Activated CD8-positive, alpha-beta memory T cell treated with anti-CD3 and anti-CD28 coated beads, Interleukin-2, amount 50 U/mL, for 4 hours (primary cell): ENCODE measurements at regions not wholly inside any gene's neighbourhood (a gene's known extent, or its start where the extent isn't known, plus 50 kb on each side); places are given as distances from the start of the nearest gene placed in this dataset.
"Not testable (repeated sequence)": the region's sequence is repeated elsewhere in the genome, so short reads cannot be mapped to it uniquely, and the experiment has no call there.

Experiments used
- DNase-seq: peaks from one replicate; pipeline ENCODE4 v3.0.0-alpha.2; 2020

DNA sequence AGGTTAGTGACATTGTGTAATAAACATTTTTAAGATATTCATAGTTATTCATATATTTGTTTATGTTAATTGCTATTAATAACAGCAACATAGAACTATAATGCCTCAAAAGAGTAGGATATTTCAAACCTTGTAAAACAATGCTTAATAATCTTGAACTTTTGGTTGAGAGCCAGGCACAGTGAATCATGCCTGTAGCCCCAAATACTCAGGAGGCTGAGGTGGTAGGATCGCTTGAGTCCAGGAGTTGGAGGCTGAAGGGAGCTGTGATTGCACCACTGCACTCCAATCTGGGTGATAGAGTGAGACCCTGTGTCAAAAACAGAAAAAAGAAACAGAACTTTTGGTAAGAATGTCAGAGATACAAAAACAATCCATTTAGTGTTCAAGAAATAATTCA is 213.9 kb upstream of the SLITRK1 start:
- DNase-seq, result no peak

GRCh38 chr13:84088996-84089395 is 206.7 kb upstream of the SLITRK1 start:
- no peak for DNase-seq

DNA sequence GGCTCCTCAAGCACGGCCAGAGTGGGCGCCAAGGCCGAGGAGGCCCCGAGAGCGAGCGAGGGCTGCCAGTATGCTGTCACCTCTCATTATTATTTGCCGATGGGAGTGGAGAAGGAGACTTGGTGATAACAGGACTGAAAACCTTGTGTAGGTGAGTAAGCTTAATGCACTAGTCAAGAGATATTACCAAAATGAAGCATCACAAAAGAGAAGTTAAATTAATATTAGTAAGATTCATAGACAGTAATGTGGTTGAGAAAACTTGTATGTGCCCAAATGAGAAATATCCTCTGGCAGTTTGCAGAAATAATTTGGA is 204.5 kb upstream of the SLITRK1 start:
- DNase-seq, result no peak

- not testable (repeated sequence) for DNase-seq
Measured at GRCh38 chr13:84086098-84086846, 204.0 kb upstream of the SLITRK1 start.

DNA sequence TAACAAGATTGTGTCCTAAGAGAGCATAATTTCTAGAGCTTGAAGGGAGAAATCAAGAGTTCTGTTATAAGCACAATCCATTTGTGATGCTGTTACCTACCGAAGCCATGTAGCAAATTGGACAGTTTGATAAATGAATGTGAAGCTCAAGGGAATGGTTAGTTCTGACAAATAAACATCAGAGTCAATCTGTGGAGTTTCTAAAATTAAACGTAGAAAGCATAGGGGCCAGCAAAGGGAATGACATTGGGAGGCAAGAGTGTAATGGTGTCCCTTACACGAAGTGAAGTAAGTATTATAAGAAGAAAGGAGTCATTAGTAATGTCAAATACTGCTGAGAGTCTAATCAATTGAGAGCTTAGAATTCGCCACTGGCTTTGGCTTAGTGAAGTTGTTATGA is 200.2 kb upstream of the SLITRK1 start:
- no peak for DNase-seq

DNA sequence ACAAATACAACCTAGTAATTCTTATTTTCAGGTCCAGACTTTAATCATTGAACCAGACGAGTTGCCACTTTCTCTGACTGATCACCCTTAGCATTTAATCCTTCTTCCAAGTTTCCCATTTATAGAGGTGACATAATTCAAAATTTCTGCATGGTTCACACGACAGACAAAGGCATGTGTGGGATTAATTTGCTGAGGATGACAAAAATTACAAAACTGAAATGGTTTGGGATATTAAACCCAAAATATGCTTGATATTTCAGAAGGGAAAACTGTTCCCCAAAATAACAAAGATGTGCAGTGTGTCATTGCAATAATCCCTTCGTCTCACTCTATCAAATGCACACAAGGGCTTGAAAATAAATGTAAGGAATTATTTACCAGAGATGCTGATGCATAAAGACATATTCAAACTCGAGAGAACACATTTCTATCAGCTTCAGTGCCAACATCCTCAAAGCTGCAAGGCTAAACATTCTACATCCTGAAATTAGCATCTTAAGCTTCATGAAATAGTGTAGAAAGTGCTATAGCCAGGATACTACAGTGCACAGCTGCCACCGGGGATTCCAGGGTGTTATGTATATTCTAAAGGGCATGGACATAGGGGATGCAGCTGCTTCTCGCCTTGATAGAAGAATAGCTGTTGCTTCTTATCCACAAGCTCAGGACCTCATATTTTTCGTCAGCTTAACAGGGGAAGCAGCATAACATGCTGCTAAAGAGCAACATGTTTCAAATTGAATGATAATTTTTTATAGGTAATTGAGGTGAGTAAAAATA is 198.7 kb upstream of the SLITRK1 start:
- DNase-seq, result no peak

DNA sequence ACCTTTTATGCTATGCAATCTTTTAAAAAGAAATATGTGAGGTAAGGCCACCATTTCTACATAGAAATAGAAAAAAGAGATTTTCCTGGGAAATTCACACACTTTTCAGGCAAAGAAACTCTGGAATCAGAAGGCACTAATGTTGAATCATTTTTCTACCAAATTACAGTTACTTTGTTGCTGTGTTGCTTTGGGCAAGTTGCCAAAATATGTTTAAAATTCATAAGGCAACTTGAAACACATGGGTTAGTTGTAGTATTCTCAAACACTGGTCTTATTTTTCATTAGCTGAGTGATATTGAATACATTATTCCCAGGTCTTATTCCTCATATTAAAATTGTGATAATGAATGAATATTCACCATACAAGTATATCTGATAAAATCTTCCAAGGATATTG is 195.0 kb upstream of the SLITRK1 start:
- no peak for DNase-seq

GRCh38 chr13:84076280-84076679 is 194.0 kb upstream of the SLITRK1 start:
- no peak for DNase-seq

DNA sequence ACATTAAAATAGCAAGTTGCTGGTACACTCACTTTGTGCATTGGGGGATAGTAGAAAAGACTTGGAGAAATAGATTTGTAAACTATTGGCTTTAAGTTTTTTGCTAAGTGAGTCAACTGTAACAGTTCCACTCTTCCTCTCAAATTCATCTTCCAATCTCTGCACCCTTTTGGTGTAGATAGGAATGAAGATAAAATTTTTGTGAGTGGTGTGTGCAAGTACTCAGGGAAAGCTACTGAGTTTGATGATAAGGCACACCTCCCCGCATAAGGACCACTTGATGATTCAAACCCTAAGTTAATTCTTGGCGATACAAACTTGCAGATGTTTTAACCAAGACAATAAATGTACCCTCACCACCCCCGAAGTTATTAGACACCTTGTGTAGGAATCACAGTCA is 168.3 kb upstream of the SLITRK1 start:
- no peak for DNase-seq

GRCh38 chr13:84049443-84050219 is 167.4 kb upstream of the SLITRK1 start:
- DNase-seq, result no peak

GRCh38 chr13:84044805-84045204 is 162.5 kb upstream of the SLITRK1 start:
- DNase-seq, result no peak

GRCh38 chr13:84038001-84038400 is 155.7 kb upstream of the SLITRK1 start:
- no peak for DNase-seq

- no peak for DNase-seq
Measured at GRCh38 chr13:84032116-84032515, 149.8 kb upstream of the SLITRK1 start.

DNA sequence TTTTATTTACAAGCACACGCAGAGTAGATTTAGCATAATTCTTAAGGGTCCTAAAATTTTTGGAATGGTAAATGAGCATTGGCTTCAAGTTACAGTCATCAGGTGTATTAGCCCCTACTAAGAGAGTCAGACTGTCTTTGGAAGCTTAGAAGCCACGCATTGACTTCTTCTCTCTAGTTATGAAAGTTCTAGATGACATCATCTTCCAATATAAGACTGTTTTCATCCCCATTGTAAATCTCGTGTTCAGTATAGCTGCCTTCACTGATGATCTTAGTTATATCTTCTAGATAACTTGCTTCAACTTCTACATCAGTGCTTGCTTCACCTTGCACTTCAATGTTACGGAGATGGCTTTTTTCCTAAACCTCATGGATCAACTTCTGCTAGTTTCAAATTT is 148.8 kb upstream of the SLITRK1 start:
- DNase-seq, result no peak

- no peak for DNase-seq
Measured at GRCh38 chr13:84029396-84029795, 147.1 kb upstream of the SLITRK1 start.

- DNase-seq, result no peak
Measured at GRCh38 chr13:84025824-84026223, 143.6 kb upstream of the SLITRK1 start.

DNA sequence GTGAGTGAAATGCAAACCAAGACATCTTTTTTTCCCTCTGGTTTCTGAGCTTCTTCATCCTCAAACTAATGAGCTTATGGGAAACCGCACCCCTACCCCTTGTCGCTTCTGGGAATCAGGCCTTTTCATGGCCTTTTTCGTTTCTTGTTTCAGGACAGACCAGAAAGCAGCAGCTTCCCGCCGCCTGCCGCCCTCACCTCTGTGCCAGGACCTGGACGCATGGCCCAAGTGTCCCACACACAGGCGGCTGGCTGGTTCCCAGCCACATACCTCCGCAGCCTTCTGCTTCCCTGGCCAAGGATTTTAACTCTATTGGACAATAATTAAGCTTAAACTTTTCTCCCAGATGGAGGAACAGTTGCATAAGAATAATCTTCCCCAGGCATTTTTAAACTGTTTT is 114.1 kb upstream of the SLITRK1 start:
- DNase-seq, result no peak

DNA sequence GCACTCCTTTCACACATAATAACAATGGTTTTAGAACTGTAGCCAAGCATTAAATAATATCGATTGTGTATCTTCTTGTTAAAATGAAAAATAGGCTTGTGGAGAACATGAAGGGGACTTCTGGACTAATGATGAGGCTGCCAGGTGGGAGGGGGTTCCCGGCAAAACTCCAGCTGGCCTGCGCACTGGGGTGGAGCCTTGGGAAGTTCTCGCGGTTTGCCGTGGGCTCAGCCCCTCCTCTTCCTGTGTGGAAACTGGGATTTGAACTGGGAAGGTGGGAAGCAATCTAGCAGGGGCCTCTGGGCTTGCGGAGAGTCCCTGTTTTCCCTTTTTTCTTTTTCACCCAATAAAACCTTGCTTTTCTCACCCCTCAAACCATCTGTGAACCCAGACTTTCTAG is 113.7 kb upstream of the SLITRK1 start:
- DNase-seq, result no peak

GRCh38 chr13:83992566-83993358 is 110.5 kb upstream of the SLITRK1 start:
- no peak for DNase-seq

DNA sequence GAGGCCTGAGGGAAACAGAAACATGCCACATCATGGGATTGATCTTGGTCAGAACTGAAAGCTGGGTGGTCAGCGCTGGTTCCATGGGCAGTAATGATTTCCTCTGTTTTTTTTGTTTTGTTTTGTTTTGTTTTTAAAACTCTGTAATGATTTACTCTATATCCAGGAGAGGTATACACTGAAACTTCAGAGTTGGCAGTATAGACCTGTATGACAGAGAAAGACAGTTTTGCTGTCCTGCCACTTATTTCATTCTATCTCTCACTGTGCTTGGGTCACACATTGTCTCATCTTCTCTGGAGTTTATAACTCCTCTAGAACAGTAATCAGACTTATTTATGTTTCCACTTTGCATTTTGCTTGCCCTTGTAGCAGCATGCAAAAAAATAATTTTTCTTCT is 105.1 kb upstream of the SLITRK1 start:
- DNase-seq, result no peak

DNA sequence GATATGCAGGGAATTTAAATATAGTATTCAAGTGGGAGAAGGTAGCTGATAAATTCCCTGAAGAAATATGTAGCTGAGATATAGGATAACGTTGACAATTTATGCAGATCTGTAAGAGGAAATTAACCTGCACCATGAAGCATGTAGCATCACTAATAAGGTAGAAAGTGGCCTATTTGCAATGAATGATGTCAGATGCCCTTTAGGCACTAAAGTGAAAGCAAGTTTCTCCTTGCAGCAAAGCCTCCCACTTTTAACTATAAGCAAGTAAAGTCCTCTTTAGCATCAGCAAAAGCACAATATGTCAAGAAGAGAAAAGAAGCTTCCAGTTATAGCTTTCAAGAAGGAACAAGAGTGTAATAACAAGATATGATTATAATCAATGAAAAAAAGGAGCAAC is 102.5 kb upstream of the SLITRK1 start:
- DNase-seq, result no peak

DNA sequence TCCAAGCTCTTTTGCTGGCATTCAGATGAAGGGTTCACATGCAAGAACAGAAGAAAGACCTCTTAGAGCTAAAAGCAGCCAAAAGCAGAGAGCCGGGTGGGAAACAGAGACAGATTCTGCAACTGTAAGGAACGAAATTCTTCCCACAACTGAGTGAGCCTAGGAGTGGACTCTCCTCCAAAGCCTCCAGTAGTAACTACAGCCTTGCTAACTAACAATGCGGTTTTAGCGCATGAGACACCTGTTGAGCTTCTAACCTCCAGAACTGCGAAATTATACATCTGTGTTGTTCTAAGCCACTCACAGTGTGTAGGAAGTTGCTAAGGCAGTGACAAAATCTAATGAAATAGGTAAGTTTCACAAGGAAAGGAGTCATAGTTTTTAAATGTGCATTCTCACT is 98.1 kb upstream of the SLITRK1 start:
- DNase-seq, result no peak

DNA sequence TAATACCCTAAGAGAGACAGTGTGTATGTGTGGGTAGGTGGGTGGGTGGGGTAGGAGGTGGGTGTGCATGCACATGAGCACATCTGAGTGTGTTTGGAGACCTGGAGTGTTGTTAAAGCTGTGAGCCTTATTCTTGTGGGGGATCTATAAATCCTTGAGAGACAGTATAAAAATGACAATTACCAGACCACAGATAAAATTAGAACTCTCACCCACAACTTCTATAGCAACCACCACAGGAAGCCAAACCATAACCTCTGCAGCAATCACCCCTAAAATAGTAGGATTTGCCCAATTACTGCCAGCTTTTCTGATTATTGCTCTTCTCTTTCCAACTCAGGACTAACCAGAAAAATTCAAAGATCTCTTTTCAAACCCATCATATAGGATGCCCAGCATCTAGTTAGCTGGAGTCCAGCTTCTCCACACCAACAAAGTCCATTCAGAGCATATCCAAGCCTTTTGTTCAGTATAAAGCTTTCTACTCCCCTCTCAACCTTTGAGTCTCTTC is 93.4 kb upstream of the SLITRK1 start:
- DNase-seq, result no peak
